H1 (cell line): ENCODE measurements at regions not wholly inside any gene's neighbourhood (a gene's known extent, or its start where the extent isn't known, plus 50 kb on each side); places are given as distances from the start of the nearest gene placed in this dataset.

Source experiments
- CTCF ChIA-PET: fragments of 300-600 bp; sonication (Branson Sonifier 250); formaldehyde crosslinking; loops from one replicate; lab custom pipeline; 2021; ENCODE audit not compliant: partially characterized antibody; lab: Charles Lee
- POLR2A ChIA-PET: fragments of 300-600 bp; sonication (Branson Sonifier 250); formaldehyde crosslinking; loops from one replicate; lab custom pipeline; 2021; ENCODE audit warnings: inconsistent platforms; ENCODE audit not compliant: partially characterized antibody; lab: Charles Lee
- DNase-seq, 2 experiments: peaks; one replicate each; pipeline versions ENCODE4 v3.0.0 to v3.0.0-alpha.2; 2010 to 2022; ENCODE audit warnings: low spot score in 2 of 2, low read depth in 1 of 2, mixed read lengths in 1 of 2
- FAIRE-seq: peaks from 2 replicates; lab custom pipeline; 2011; peaks lifted over from hg19 to GRCh38; lab: Jason Lieb, UNC
- H2AFZ ChIP-seq: 2 replicates; pipeline ENCODE4 v1.8.1; 2012; ENCODE audit warnings: low read length, inconsistent platforms
- H2AK5ac ChIP-seq: 2 replicates; pipeline ENCODE4 v1.6.1; 2013; ENCODE audit warnings: low read depth, low read length
- H2BK120ac ChIP-seq: replicated peaks from 2 replicates; pipeline ENCODE3; 2013; ENCODE audit warnings: low read depth, low read length, inconsistent platforms
- H2BK12ac ChIP-seq: 2 replicates; pipeline ENCODE4 v1.6.1; 2013; ENCODE audit warnings: low read depth, low read length
- H2BK15ac ChIP-seq: 2 replicates; pipeline ENCODE4 v1.6.1; 2013; ENCODE audit warnings: low read length
- H2BK20ac ChIP-seq: 2 replicates; pipeline ENCODE4 v1.6.1; 2013; ENCODE audit warnings: low read length
- H2BK5ac ChIP-seq: 2 replicates; pipeline ENCODE4 v1.6.1; 2013; ENCODE audit warnings: low read depth, low read length
- H3K14ac ChIP-seq: 2 replicates; pipeline ENCODE4 v1.6.1; 2013; ENCODE audit warnings: inconsistent platforms; ENCODE audit not compliant: insufficient read length
- H3K18ac ChIP-seq: 2 replicates; pipeline ENCODE4 v1.6.1; 2013; ENCODE audit warnings: low read length; ENCODE audit errors: extremely low read depth
- H3K23ac ChIP-seq: 2 replicates; pipeline ENCODE4 v1.6.1; 2013; ENCODE audit warnings: inconsistent platforms; ENCODE audit not compliant: insufficient read length
- H3K23me2 ChIP-seq: 2 replicates; pipeline ENCODE4 v1.6.1; 2013; ENCODE audit warnings: low read depth, low read length
- H3K27ac ChIP-seq: 2 replicates; pipeline ENCODE4 v1.6.1; 2011; ENCODE audit warnings: low read depth, low read length, inconsistent platforms
- H3K27me3 ChIP-seq, 4 experiments: replicated peaks in 1 of 4; 1 replicate in 1 of 4; 2 replicates in 3 of 4; pipeline versions ENCODE4 v1.6.1 to v1.8.1; 2011 to 2013; ENCODE audit warnings: low read length in 3 of 4, mild to moderate bottlenecking in 3 of 4, inconsistent platforms in 2 of 4, mixed read lengths in 2 of 4, moderate library complexity in 1 of 4; ENCODE audit not compliant: control insufficient read depth in 3 of 4, insufficient read depth in 3 of 4; ENCODE audit errors: extremely low read depth in 1 of 4
- H3K36me3 ChIP-seq, 4 experiments: 2 replicates each; pipeline versions ENCODE4 v1.6.1 to v1.8.1; 2011 to 2013; ENCODE audit warnings: mild to moderate bottlenecking in 4 of 4, low read length in 3 of 4, moderate library complexity in 2 of 4, control low read depth in 1 of 4, inconsistent platforms in 1 of 4; ENCODE audit not compliant: insufficient read depth in 4 of 4, control insufficient read depth in 2 of 4
- H3K4ac ChIP-seq: replicated peaks from 2 replicates; pipeline ENCODE3; 2013; ENCODE audit warnings: low read length, low read depth, mixed read lengths, inconsistent platforms; ENCODE audit not compliant: insufficient read length
- H3K4me1 ChIP-seq, 4 experiments: replicated peaks in 1 of 4; 1 replicate in 1 of 4; 2 replicates in 3 of 4; pipeline versions ENCODE4 v1.6.1 to v1.8.1; 2011 to 2013; ENCODE audit warnings: low read length in 3 of 4, inconsistent platforms in 2 of 4, mixed read lengths in 1 of 4; ENCODE audit not compliant: insufficient read depth in 4 of 4, control insufficient read depth in 3 of 4
- H3K4me2 ChIP-seq, 2 experiments: 2 replicates each; pipeline versions ENCODE4 v1.6.1 to v1.8.1; 2011 to 2013; ENCODE audit warnings: low read depth in 2 of 2, low read length in 2 of 2, control low read depth in 1 of 2, inconsistent platforms in 1 of 2, mild to moderate bottlenecking in 1 of 2; ENCODE audit not compliant: insufficient read depth in 1 of 2
- H3K4me3 ChIP-seq, 4 experiments: fragments of 200-600, 300-600 bp in 1 of 4; sonication (generic), shearing (Covaris generic), sonication (Bioruptor Twin) in 1 of 4; 2 replicates each; pipeline versions ENCODE4 v1.5.1 to v1.8.1; 2011 to 2016; ENCODE audit warnings: low read length in 4 of 4, low read depth in 3 of 4, control low read depth in 2 of 4, inconsistent platforms in 2 of 4, mild to moderate bottlenecking in 2 of 4, mixed read lengths in 1 of 4, moderate library complexity in 1 of 4; ENCODE audit not compliant: insufficient read depth in 2 of 4; ENCODE audit errors: extremely low read depth in 1 of 4
- H3K56ac ChIP-seq: replicated peaks from 2 replicates; pipeline ENCODE3; 2013; ENCODE audit warnings: low read depth, mild to moderate bottlenecking, mixed read lengths, low read length, inconsistent platforms; ENCODE audit not compliant: insufficient read length
- H3K79me1 ChIP-seq: 2 replicates; pipeline ENCODE4 v1.6.1; 2013; ENCODE audit warnings: low read depth, low read length, control low read depth
- H3K79me2 ChIP-seq, 2 experiments: 2 replicates each; pipeline versions ENCODE4 v1.6.1 to v1.8.1; 2012 to 2013; ENCODE audit warnings: low read length in 2 of 2, mild to moderate bottlenecking in 2 of 2, inconsistent platforms in 1 of 2; ENCODE audit not compliant: insufficient read depth in 2 of 2, control insufficient read depth in 1 of 2
- H3K9ac ChIP-seq, 4 experiments: replicated peaks in 1 of 4; 1 replicate in 1 of 4; 2 replicates in 3 of 4; pipeline versions ENCODE4 v1.6.1 to v1.8.1; 2011 to 2013; ENCODE audit warnings: low read depth in 3 of 4, low read length in 3 of 4, control low read depth in 2 of 4, mild to moderate bottlenecking in 2 of 4, moderate library complexity in 2 of 4, inconsistent platforms in 1 of 4; ENCODE audit errors: extremely low read depth in 1 of 4
- H3K9me3 ChIP-seq, 2 experiments: 2 replicates each; pipeline versions ENCODE4 v1.6.1 to v1.8.1; 2012 to 2013; ENCODE audit warnings: mild to moderate bottlenecking in 2 of 2, moderate library complexity in 2 of 2, control low read depth in 1 of 2, inconsistent platforms in 1 of 2, low read depth in 1 of 2, low read length in 1 of 2, mixed read lengths in 1 of 2; ENCODE audit not compliant: insufficient read depth in 2 of 2
- H4K20me1 ChIP-seq, 2 experiments: replicated peaks in 1 of 2; 2 replicates each; pipeline versions ENCODE3 to v1.8.1; 2011 to 2013; ENCODE audit warnings: inconsistent platforms in 2 of 2, low read length in 2 of 2, mild to moderate bottlenecking in 1 of 2; ENCODE audit not compliant: insufficient read depth in 2 of 2, control insufficient read depth in 1 of 2
- H4K5ac ChIP-seq: 2 replicates; pipeline ENCODE4 v1.6.1; 2013; ENCODE audit warnings: low read length, low read depth, mixed read lengths, inconsistent platforms; ENCODE audit not compliant: insufficient read length
- H4K8ac ChIP-seq: 2 replicates; pipeline ENCODE4 v1.8.0; 2013; ENCODE audit warnings: mild to moderate bottlenecking, moderate library complexity, low read length, inconsistent platforms; ENCODE audit not compliant: insufficient read depth; ENCODE audit errors: extremely low read depth
- H4K91ac ChIP-seq: replicated peaks from 2 replicates; pipeline ENCODE3; 2013; ENCODE audit warnings: low read length, mixed read lengths, inconsistent platforms; ENCODE audit not compliant: insufficient read length
- ATF2 ChIP-seq: IDR thresholded peaks from 2 replicates; pipeline ENCODE4 v1.6.1; 2012; ENCODE audit warnings: low read length, inconsistent platforms
- BACH1 ChIP-seq: IDR thresholded peaks from 2 replicates; pipeline ENCODE4 v1.6.1; 2012; ENCODE audit warnings: low read length, improper control_type of control experiment
- BCL11A ChIP-seq, 2 experiments: IDR thresholded peaks; one replicate each; pipeline ENCODE4 v1.6.1; 2011; ENCODE audit warnings: low read depth in 2 of 2, low read length in 2 of 2, mild to moderate bottlenecking in 2 of 2
- CBX5 ChIP-seq: fragments of 300-800, 300-1000 bp; sonication (generic); IDR thresholded peaks from 2 replicates; pipeline ENCODE4 v1.7.1; 2016; ENCODE audit warnings: antibody characterized with exemption, low read length, low read depth
- CEBPB ChIP-seq: IDR thresholded peaks from 2 replicates; pipeline ENCODE4 v1.6.1; 2012; ENCODE audit warnings: low read depth, low read length
- CTCF ChIP-seq, 3 experiments: IDR thresholded peaks; 1 replicate in 2 of 3; 2 replicates in 1 of 3; pipeline versions ENCODE4 v1.5.1 to v1.6.1; 2011; ENCODE audit warnings: low read length in 3 of 3, mild to moderate bottlenecking in 3 of 3, inconsistent platforms in 2 of 3, low read depth in 1 of 3, moderate library complexity in 1 of 3; ENCODE audit not compliant: insufficient read depth in 1 of 3; ENCODE audit errors: control extremely low read depth in 1 of 3
- EZH2 ChIP-seq: fragments of 200-600 bp; sonication (generic); IDR thresholded peaks from 2 replicates; pipeline ENCODE4 v1.7.1; 2012; ENCODE audit warnings: low read depth, mild to moderate bottlenecking, moderate library complexity, low read length, inconsistent platforms; ENCODE audit not compliant: severe bottlenecking
- KDM4A ChIP-seq: IDR thresholded peaks from one replicate; pipeline ENCODE4 v1.7.1; 2012; ENCODE audit warnings: low read depth, mild to moderate bottlenecking, moderate library complexity, low read length, inconsistent platforms; ENCODE audit not compliant: severe bottlenecking
- MAFK ChIP-seq: IDR thresholded peaks from 2 replicates; pipeline ENCODE4 v1.6.1; 2012; ENCODE audit warnings: low read depth, mild to moderate bottlenecking, improper control_type of control experiment, low read length
- SP1 ChIP-seq: IDR thresholded peaks from 2 replicates; pipeline ENCODE4 v1.6.1; 2011; ENCODE audit warnings: low read depth, low read length
- TBP ChIP-seq: IDR thresholded peaks from 2 replicates; pipeline ENCODE4 v1.6.1; 2011; ENCODE audit warnings: low read depth, low read length, improper control_type of control experiment
- WGBS, 2 experiments: shearing (Covaris generic) in 1 of 2; methylation state at CpG; one replicate each; pipeline versions ENCODE4 v1.1.6 to v1.1.7; 2013 to 2015; ENCODE audit warnings: low lambda C conversion rate in 2 of 2, mixed read lengths in 2 of 2, inconsistent platforms in 1 of 2, low coverage in 1 of 2, missing lambda C conversion rate in 1 of 2; ENCODE audit not compliant: insufficient replicate concordance in 2 of 2, insufficient coverage in 1 of 2, insufficient read length in 1 of 2; ENCODE audit errors: extremely low coverage in 1 of 2, missing lambda C conversion rate in 1 of 2; 5-methylcytosine and 5-hydroxymethylcytosine counted together

GRCh38 chr10:128623776-128624175 is 497.6 kb upstream of the MKI67 start:
- Histone ChIP-seq H3K9ac (no peak overlapping the region), H2BK12ac (no peak overlapping the region), H2BK120ac (no peak overlapping the region), H4K8ac (no peak overlapping the region; the same call in 1 of the 2 replicates), H2AFZ (no peak overlapping the region), H4K5ac (no peak overlapping the region), H4K20me1 (no peaks in the 10 kb centered on the region), H2AK5ac (no peak overlapping the region), H3K23me2 (no peaks in the 10 kb centered on the region), H2BK20ac (no peak overlapping the region), H3K23ac (no peak overlapping the region), H3K14ac (no peak overlapping the region), H2BK5ac (no peak overlapping the region), H3K79me1 (no peaks in the 10 kb centered on the region), H3K36me3 (no peaks in the 10 kb centered on the region), H3K4me2 (no peak overlapping the region), H3K27me3 (no peaks in the 10 kb centered on the region), H3K56ac (no peak overlapping the region), H3K4ac (no peak overlapping the region), H2BK15ac (no peak overlapping the region), H3K18ac (no peak overlapping the region), H3K4me1 (peaks cover 0 to 6% (median 3%) of the 10 kb centered on the region in 4 experiments; a peak in 3 of 7 replicates), H3K9me3 (no peaks in the 10 kb centered on the region), H3K79me2 (no peaks in the 10 kb centered on the region), H3K27ac (no peak overlapping the region), H4K91ac (no peak overlapping the region), H3K4me3 (no peak overlapping the region)
- ChIA-PET CTCF (interaction anchor here (1.3 to 1.6 kb wide), 3 partner anchors 8 to 387 kb away, joined by 3 to 5 read pairs (median 4); no protein-coding TSS in a partner anchor), POLR2A (no interaction called here)
- no peak for DNase-seq
- 92% methylated on average over 15 of the region's 15 CpGs; no CpG with 5 or more reads in 1 of the 2 experiments for WGBS, 2 experiments
- no peak for FAIRE-seq
- no peak for TF ChIP-seq CTCF (IDR thresholded peaks at IDR 0.05; ENCODE audit: control extremely low read depth in 1 of 3, insufficient read depth in 1 of 3, low read depth in 1 of 3, low read length in 3 of 3)
- TF ChIP-seq CEBPB, result no peak
- no peak for TF ChIP-seq TBP
- TF ChIP-seq BACH1, result no peak
- TF ChIP-seq KDM4A, result no peak
- no peak for TF ChIP-seq EZH2
- no peak for TF ChIP-seq ATF2
- no peak for TF ChIP-seq MAFK
- TF ChIP-seq BCL11A (IDR thresholded peaks at IDR 0.05; ENCODE audit: low read depth in 2 of 2, low read length in 2 of 2), result no peak
- no peak for TF ChIP-seq SP1
- TF ChIP-seq CBX5, result no peak
